SKM-1 treated with dmso at 0.1 percent for 144 hours (cell line): ENCODE measurements at regions not wholly inside any gene's neighbourhood (a gene's known extent, or its start where the extent isn't known, plus 50 kb on each side); places are given as distances from the start of the nearest gene placed in this dataset.

Source experiments
- DNase-seq: peaks from one replicate; lab custom pipeline; 2025; ENCODE audit not compliant: unreplicated experiment; lab: John Stamatoyannopoulos, UW

DNA sequence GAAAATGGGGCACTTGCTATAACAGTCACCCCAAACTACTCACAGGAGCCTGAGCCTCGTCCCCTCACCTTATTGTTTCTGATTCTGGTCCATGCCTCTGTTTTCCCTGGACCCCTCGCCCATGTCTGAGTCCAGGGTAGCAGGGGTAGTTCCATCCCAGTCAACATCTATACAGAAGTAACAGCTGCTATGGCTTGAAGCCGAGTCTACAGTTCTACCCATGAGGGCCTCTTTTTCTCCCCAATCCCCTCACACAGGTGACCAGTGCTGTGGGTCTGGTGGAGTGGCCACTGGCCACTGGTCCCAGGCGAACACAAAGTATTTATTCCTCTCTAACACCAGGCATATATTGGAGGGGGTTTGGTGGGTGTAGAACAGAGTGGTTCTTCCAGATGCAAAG lies 116.4 kb downstream of the ZNF280B start:
- DNase-seq, result no peak

DNA sequence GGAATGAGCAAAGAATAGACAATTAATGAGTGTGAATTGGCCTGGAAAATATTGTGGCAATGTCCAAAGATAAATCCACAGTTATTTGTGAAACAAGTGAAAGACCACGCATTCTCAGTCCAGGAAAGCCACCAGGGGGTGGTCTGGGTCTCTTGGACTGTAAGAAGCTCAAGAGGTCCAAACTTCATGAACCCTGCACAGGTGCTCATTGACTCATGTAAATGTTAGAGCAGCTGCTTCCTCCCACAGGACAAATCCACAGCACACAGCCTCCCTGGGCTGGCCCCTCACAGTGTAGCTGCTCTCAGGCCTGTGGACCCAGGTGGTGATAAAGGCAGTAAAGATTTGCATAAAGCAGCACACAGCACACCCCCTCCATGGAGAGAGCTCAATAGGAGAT lies 114.0 kb downstream of the ZNF280B start:
- DNase-seq, result no peak

DNA sequence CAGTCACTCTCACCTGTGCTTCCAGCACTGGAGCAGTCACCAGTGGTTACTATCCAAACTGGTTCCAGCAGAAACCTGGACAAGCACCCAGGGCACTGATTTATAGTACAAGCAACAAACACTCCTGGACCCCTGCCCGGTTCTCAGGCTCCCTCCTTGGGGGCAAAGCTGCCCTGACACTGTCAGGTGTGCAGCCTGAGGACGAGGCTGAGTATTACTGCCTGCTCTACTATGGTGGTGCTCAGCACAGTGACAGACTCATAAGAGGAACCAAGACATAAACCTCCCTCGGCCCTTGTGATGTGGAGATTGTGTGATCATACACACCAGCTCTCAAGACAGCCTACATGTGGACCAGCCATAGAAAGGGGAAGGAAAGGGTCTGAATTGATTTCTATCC lies 113.3 kb downstream of the ZNF280B start:
- DNase-seq, result no peak

DNA sequence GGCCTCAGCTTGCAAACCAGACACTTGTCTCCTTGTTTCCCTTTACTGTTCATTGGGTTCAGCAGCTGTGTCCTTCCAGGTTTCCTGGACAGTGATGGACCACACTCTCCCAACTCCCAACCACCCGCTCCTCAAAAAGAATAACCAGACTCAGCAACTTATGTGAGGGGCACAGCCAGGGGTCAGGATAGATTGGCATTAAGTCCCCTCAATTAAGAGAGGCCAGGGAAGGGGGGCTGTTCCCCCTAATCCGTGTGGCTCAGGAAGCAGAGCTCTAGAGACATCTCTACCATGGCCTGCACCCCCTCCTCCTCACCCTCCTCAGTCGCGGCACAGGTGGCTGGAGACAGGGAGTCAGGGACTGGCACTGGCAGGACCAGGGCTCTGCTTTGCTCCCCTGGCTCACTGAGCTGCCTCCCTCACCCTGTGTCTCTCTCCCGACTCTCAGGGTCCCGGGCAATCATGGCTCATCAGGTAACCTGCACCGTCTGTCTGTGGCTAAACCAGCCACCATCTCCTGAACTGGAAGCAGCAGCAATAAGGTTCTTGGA lies 111.7 kb downstream of the ZNF280B start:
- DNase-seq, result no peak

DNA sequence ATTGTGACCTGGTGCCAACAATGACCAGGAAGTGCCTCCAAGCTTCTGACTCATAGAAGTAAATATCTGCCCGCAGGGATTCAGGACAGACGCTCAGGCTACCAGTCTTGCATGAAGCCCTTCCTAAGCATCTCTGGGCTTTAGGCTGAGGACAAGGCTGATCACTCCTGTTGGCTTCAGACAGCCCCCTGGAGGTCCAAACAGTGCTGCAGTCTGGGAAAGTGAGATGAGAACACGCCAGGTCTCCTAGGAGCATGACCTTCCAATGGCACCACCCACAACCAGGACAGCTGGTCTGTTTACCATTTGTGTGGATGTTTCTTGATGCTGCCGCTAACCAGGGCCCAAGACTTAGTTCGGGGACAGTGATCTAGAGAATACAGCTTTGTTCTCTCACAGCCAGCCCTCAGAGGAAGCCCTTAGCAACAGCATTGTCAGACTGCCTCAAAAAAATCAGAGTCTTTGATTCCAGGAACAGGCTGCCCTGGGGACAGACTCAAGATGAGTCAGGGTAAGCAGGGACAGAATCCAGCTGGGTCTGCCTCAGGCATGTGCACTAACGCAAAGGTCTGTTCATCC lies 111.2 kb downstream of the ZNF280B start:
- DNase-seq, result no peak

DNA sequence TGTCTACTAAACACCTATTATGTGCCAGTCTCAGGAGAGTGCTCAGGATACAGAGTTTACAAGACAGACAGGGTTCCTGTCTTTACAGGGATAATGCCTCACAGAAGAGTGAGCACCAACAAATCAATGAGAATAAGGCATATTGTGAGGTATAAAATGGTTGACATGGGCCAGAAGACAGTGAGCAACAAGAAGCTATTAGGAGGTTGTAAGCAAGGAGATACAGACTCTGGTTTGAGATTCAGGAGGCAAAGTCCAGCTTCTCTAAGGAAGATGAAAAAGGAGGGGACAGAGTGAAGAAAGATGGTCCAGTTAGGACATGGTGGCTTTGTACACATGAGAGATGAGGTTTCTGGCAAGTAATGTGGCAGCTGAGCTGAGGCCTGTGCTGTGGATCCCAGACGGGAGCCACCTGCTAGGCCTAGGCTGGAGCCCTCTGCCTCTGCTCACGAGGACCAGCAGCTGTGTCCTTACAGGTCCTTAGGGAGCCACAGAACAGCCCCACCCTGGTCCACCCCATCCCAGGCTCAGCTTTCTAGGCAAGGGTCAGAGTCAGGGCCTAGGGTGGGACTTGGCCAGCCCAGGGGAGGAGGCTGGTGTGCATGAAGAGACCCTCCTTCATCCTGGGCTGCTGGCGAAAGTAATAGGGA lies 110.5 kb downstream of the ZNF280B start:
- DNase-seq, result no peak

DNA sequence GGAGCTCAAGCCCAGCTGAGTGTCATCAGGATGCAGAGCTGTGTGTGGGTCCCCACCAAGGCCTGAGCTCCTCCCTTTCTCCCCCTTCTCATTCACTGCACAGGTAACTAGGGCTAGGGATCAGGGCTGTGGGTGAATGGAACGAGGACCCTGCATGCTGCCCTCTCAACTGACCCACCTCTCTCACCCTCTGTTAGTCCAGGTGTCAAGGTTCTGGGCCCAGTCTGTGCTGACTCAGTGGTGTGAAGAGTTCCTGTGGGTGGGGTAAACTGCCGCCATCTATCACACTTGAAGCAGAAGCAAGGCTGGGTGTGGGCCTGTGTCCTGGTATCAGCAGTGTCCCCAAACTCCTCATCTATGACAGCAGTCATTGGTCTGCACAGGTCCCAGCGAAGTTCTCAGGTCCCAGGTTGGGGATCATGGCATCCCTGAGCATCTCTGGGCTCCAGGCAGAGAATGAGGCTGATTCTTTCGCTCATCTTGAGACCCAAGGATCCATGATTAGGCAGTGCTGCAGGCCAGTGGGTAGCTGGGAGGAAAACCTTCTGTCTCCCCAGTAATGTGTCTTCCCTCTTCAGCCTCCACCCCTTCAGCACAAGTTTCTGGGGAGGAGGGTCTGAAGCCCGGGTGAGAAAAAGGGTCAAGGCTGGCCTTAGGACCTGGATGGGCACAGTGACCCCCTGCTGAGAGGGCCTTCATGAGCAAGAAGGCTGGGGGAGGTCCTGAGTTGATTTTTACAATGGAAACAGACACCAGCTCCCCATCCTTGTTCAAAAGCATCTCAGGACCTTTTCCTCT lies 109.8 kb downstream of the ZNF280B start:
- DNase-seq, result no peak

DNA sequence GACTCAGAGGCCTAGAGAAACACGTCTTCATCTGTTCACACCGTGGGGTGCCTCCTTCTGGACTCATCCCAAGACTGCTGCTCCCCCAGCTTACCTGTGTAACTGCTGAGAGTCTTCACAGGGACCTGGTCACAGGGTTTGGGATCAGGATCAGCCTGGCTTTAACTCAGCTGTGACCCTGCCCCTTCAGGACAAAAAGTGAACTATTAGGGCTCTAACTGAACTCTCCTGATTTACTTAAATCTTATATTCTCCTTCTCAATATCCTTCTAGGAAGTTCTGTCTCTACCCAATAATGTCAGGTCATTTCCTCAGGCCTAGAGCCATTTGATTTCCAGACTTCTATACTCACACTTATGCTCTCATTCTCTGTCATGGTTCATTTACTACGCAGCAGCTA lies 108.4 kb downstream of the ZNF280B start:
- DNase-seq, result no peak

DNA sequence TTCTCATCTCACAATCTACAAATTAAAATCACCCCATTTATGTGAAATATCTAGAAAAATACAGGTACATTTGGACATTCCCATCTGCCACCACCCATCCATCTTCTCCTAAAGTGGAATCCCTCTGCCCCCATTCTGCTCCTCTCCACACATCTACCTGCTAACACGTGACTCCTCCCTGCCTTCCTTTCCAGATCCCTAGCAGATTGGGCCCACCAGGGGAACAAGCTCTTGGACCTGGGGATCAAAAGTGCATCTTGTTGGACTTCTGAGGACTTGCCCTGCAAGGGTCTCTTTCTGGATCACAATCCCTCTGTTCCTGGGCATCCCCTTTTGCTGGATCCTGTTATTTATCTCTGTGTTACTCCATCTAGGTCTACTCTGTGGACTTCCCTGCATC lies 107.6 kb downstream of the ZNF280B start:
- DNase-seq, result no peak

DNA sequence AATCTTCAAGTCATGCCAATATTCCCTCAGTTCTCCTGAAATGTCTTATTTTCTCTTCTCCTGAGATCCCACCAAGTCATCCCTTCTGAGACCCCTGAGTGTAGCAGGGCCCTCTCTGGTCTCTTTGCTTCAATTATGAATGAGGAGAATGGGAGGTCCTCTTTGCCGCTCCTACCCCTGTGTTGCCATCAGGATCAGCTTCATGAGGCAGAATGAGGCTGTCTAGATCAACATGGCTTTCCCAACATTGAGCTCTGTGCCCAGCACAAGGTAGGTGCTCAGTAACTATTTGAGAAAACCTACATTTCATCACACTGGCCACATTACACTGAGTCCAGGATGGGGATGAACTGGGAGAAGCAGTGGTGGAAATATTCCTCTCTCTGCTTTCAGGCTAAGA lies 107.2 kb downstream of the ZNF280B start:
- no peak for DNase-seq

DNA sequence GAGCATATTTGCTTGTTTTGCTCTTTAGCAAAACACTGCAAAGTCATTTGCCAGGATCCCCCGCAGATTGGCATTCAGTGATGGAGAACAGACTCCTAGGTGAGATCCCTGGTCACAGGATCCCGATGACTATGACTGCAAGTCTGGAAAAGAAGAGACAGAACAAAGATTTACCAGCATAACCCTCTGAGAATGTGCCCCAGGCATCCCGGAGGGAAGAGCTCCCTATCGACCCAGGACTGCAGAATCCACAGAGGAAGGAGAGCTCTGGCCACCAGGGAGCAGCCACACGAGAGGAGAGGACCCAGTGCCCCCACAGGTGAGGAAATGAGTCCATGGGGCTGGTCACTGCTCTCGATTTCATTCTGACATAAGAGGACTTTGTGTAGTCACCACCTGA lies 105.2 kb downstream of the ZNF280B start:
- no peak for DNase-seq

DNA sequence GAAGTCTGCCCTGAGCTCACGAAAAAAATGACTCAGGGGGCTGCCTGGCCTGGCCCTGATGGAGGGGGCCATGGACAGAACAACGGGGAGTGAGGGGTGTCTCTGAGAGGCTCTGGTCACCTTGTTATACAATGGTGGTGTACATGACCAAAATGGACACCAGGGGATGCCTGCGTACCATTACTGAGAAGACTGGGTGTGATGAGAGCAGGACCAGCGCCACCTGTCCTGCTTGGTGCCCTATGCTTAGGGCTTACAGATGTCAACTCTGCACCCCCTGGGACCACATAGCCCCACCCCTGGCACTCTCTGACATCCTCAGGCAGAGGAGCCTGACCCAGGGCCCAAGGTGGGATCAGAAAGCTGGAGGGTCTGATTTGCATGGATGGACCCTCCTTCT lies 104.8 kb downstream of the ZNF280B start:
- no peak for DNase-seq

DNA sequence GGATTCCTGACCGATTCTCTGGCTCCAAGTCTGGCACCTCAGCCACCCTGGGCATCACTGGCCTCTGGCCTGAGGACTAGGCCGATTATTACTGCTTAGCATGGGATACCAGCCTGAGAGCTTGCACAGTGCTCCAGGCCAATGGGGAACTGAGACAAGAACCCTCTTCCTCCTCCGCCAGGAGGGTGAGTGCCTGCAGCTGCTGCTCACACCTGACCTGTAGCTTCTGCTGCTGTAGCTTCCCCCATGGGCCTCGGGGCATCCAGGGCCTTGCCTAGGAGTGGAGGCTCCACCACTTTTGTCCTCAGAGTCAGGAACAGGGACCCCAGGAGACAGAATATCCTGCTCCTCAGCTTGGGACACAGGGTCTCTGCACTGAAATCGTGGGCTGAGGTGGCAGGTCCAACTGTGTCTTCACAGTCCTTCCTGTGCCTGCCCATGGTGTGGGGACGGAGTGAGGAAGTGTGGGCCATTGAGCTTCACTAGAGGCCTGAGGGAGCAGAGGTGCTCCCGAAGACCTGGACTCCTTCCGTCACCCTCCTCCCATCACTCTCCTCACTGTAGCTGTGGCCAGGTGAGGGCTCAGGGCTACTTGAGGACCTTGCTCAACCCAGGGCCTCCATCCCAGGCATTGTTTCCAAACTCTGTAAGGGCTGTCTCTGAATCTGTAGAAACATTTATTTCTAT lies 103.8 kb downstream of the ZNF280B start:
- no peak for DNase-seq

DNA sequence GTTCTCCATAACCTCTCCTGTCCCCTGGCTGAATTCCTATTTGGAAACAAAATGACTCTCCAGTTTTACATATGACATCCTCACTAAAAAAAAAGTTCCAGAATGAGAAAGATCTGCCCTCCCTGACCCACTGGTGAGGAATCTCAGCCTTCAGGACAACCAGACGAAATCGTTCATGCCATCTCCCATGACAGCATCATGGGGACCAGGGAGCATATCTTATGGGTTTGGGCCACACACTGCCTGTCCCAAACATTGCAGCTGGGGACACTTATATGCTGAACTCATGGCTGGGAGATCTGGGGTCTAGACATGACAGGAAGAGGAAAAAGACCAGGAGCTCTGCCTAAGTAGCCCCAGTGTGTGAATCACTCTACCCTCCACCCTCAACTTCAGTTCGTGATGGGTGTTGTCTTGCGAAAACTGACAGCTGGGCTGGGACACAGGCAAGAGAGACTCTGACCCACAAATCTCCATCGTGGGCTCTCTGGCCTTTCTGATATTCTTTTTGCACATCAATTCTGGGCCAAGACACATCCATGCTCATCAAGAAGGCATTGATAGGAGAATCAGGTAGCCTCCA lies 102.0 kb downstream of the ZNF280B start:
- no peak for DNase-seq

DNA sequence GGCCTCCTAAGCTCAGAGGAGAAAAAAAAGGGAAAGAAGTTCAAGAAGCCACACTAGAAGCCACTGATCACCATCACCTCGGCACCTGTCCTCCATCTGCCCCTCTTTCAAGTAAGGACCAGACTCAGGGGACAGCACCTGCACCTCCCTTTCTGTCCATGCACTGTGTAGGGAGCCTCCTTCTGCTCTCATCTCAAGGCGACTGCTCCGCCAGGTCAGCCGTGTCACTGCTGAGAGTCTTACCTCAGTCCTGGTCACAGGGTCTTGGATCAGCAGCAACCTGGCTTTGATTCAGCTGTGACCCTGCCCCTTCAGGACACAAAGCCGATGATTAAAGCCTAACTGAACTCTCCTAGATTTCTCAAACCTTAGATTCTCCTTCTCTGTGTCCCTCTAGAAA lies 101.5 kb downstream of the ZNF280B start:
- no peak for DNase-seq

DNA sequence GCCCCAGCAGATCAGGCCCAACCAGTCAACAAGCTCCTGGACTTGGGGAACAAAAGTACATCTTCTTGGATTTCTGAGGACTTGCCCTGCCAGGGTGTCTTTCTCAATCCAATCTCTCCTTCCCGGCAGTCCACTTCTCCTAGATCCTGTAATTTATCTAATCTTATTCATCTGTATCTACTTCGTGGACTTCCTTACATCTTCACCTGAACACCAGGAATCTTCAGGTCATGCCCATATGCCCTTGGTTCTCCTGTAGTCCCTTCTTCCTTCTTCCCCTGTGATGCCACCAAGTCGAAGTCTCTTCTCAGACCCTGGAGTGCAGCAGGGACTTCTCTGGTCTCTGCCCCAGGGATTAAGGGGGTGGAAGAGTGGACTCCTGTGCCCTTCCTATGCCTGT lies 100.3 kb downstream of the ZNF280B start:
- DNase-seq, result no peak

DNA sequence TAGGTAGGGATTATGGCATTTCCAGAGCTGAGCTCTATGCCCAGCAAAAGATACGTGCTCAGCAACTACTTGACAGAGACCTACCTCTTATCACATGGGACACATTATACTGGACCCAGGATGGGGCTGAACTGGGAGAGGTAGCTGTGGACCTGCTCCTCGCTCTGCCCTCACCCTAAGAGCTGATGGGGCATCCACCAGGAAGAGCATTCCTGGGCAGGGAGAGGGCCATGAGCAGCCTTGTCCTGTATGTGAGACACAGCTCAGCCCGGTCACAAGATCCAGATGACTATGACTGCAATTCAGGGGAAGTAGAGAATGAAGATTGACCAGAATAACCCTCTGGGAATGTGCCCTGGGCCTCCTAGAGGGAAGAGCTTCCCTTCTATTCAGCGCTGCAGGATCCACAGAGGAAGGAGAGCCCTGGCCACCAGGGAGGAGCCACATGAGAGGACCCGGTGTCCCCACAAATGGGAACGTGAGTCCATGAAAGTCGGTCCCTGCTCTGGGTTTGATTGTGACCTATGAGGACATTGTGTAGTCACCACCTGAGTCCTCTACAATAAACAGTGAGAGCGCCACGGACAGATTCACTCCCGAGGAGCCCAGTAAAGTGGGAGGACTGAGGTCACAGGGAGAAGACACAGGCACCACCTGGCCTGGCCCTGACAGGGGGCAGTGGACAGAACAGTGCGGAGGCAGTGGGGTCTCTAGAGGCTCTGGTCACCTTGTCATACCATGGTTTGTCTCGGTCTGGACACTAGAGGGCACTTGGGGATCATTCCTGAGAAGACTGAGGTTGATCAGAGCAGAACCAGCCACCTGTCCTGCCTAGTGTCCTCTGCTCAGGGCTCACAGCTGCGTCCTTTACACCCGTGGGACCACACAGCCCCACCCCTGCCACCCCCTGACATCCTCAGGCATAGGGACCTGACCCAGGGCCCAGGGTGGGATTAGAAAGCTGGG lies 99.5 kb downstream of the ZNF280B start:
- DNase-seq, result peak; percentile 50

DNA sequence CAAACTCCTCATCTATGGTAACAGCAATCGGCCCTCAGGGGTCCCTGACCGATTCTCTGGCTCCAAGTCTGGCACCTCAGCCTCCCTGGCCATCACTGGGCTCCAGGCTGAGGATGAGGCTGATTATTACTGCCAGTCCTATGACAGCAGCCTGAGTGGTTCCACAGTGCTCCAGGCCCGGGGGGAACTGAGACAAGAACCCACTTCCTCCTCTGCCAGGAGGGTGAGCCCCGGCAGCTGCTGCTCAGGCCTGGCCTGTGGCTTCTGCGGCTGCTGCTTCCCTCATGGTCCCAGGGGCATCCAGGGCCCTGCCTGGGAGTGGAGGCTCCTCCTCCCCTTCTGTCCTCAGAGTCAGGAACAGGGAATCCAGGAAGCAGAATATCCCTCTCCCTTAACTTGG lies 98.4 kb downstream of the ZNF280B start:
- peak; percentile 79 for DNase-seq

DNA sequence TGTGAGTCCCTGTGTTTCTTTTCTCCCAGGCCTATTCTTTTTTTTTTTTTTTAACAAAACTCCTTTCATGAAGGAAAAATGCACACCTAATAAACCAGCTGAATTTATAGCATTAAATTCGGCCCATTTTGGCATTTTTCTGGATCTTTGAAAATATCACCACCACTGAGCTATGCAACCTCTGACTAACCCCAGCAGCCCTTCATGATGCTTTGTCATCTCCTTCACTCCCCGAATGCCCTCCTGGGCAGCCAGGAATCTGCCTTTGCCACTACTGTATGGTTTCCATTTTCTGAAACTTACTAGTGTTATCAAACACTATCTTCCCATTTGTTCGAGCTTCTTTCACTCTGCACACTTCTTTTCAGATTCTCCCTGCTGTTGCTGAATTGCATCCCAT lies 97.9 kb downstream of the ZNF280B start:
- DNase-seq, result no peak

DNA sequence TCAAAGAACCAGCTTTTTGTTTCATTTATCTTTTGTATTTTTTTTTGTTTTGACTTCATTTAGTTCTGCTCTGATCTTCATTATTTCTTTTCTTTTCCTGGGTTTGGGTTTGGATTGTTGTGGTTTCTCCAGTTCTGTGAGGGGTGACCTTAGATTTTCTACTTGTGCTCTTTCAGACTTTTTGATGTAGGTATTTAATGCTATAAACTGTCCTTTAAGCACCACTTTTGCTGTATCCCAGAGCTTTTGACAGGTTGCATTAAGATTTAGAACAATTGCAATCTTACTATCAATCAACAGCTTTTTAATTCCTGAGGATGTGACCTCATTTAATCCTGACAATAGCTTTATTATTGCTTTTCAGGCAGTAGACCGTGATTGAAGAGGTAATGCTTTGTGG lies 94.3 kb downstream of the ZNF280B start:
- no peak for DNase-seq
